Neutrophil (primary cell): ENCODE measurements at regions not wholly inside any gene's neighbourhood (a gene's known extent, or its start where the extent isn't known, plus 50 kb on each side); places are given as distances from the start of the nearest gene placed in this dataset.

Source experiments
- H3K27ac ChIP-seq: fragments of 200-600 bp; sonication (generic); 2 replicates; pipeline ENCODE4 v1.5.1; 2016; ENCODE audit warnings: mild to moderate bottlenecking, moderate library complexity
- H3K27me3 ChIP-seq: fragments of 200-600 bp; sonication (generic); 2 replicates; pipeline ENCODE4 v1.6.0; 2016; ENCODE audit warnings: mild to moderate bottlenecking
- H3K36me3 ChIP-seq: fragments of 200-600 bp; sonication (generic); 2 replicates; pipeline ENCODE4 v1.5.1; 2017
- H3K4me1 ChIP-seq, 2 experiments: fragments of 200-600 bp in 1 of 2; sonication (generic) in 1 of 2; 1 replicate in 1 of 2; 2 replicates in 1 of 2; pipeline versions ENCODE4 v1.5.1 to v1.6.1; 2013 to 2016; ENCODE audit warnings: low read depth in 1 of 2, low read length in 1 of 2, mild to moderate bottlenecking in 1 of 2, moderate library complexity in 1 of 2; ENCODE audit not compliant: control insufficient read depth in 1 of 2, insufficient read depth in 1 of 2
- H3K4me3 ChIP-seq, 2 experiments: fragments of 200-600 bp in 1 of 2; sonication (generic) in 1 of 2; 1 replicate in 1 of 2; 2 replicates in 1 of 2; pipeline ENCODE4 v1.5.1; 2013 to 2016; ENCODE audit warnings: low read depth in 1 of 2, low read length in 1 of 2, mild to moderate bottlenecking in 1 of 2, moderate library complexity in 1 of 2
- H3K9me3 ChIP-seq: fragments of 200-600 bp; sonication (generic); 2 replicates; pipeline ENCODE4 v1.5.1; 2016
- CTCF ChIP-seq: fragments of 200-600 bp; sonication (generic); IDR thresholded peaks from 2 replicates; pipeline ENCODE4 v1.5.1; 2016; ENCODE audit warnings: antibody characterized with exemption

GRCh38 chr5:118008779-118009178, 979.6 kb downstream of the DTWD2 start:
- TF ChIP-seq CTCF = no peak
- Histone ChIP-seq H3K4me3 (no peak overlapping the region), H3K27me3 (no peaks in the 10 kb centered on the region), H3K4me1 (no peaks in the 10 kb centered on the region), H3K9me3 (no peaks in the 10 kb centered on the region), H3K27ac (no peak overlapping the region), H3K36me3 (no peaks in the 10 kb centered on the region)

- H3K4me1 ChIP-seq = no peaks in the 10 kb centered on the region
- no peaks in the 10 kb centered on the region for H3K36me3 ChIP-seq
- no peak overlapping the region for H3K4me3 ChIP-seq
- H3K27me3 ChIP-seq = no peaks in the 10 kb centered on the region
- TF ChIP-seq CTCF = no peak
- no peaks in the 10 kb centered on the region for H3K9me3 ChIP-seq
- no peak overlapping the region for H3K27ac ChIP-seq
Observed at GRCh38 chr5:118007262-118007661, 981.1 kb downstream of the DTWD2 start.

GRCh38 chr5:118006219-118006618, 982.1 kb downstream of the DTWD2 start:
- Histone ChIP-seq H3K36me3 (no peaks in the 10 kb centered on the region), H3K27ac (no peak overlapping the region), H3K27me3 (no peaks in the 10 kb centered on the region), H3K4me3 (no peak overlapping the region), H3K4me1 (no peaks in the 10 kb centered on the region), H3K9me3 (no peaks in the 10 kb centered on the region)
- no peak for TF ChIP-seq CTCF

GRCh38 chr5:117999939-118000549, 988.3 kb downstream of the DTWD2 start:
- Histone ChIP-seq H3K4me1 (no peaks in the 10 kb centered on the region), H3K27me3 (no peaks in the 10 kb centered on the region), H3K27ac (no peak overlapping the region), H3K9me3 (no peaks in the 10 kb centered on the region), H3K4me3 (no peak overlapping the region), H3K36me3 (no peaks in the 10 kb centered on the region)
- TF ChIP-seq CTCF = no peak

- Histone ChIP-seq H3K36me3 (no peaks in the 10 kb centered on the region), H3K4me3 (no peak overlapping the region), H3K9me3 (no peaks in the 10 kb centered on the region), H3K4me1 (no peaks in the 10 kb centered on the region), H3K27me3 (no peaks in the 10 kb centered on the region), H3K27ac (no peak overlapping the region)
- TF ChIP-seq CTCF = no peak
Observed at GRCh38 chr5:117982691-117983090, 1005.7 kb downstream of the DTWD2 start.

- H3K36me3 ChIP-seq = no peaks in the 10 kb centered on the region
- TF ChIP-seq CTCF = no peak
- no peak overlapping the region for H3K4me3 ChIP-seq
- H3K4me1 ChIP-seq = no peaks in the 10 kb centered on the region
- H3K27ac ChIP-seq = no peak overlapping the region
- H3K9me3 ChIP-seq = no peaks in the 10 kb centered on the region
- H3K27me3 ChIP-seq = no peaks in the 10 kb centered on the region
Observed at GRCh38 chr5:117973785-117974184, 1014.6 kb downstream of the DTWD2 start.
